NCI-H69 (cell line): ENCODE measurements at regions not wholly inside any gene's neighbourhood (a gene's known extent, or its start where the extent isn't known, plus 50 kb on each side); places are given as distances from the start of the nearest gene placed in this dataset.

ENCODE experiments used
- DNase-seq: peaks from one replicate; lab custom pipeline; 2025; lab: John Stamatoyannopoulos, UW

DNA sequence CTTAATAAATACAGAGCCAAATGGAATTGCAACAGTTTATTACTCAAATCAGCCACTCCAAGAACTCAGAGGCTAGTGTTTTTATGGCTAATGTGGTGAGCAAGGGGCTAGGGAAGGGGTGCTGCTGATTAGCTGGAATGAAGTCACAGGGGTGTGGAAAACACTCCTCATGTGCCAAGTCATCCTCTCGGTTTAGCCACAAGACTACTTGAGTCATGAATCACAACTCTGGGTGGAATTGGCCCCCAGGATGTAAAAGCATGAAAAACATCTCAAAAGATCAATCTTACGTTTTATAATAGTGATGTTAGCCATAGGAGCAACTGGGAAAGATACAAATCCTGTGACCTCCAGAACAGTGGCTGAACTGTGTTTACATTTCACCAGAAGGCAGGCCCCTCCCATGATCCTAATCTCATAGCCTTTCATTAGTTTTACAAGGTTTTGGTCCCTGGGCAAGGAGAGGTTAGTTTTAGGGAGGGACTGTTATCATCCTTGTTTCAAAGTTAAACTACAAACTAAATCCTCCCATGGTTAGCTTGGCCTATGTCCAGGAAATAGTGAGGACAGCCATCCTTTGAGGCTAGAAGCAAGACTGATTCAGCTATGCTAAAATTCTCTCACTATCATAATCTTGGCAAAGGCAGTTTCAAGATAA lies 2020.1 kb upstream of the PCDH20 start:
- no peak for DNase-seq

DNA sequence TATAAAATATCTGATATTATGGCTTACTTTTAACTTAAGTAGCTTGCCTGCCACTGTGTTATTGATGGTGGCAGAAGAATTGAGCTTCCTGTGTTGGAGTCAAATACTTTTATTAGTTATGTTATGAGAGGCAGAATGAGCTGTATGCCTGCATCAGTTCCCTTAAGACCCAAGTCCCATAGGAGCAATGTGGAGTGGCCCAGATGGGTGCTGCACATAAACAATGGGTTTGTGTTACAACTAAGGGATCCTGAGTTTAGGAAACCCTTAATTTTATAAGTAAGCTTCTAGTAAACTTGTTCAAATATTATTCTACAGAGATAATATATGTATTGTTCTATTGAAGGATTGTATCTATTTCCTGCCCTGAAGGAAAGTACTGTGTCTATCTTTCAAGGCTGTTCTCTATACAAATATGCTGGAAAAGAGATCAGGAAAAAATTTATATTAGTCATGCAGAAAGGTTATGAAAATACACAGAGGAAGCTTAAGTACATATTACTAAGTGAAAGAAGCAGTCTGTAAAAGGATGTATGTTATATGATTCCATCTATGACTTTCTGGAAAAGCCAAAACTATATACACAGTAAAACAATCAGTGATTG lies 2018.0 kb upstream of the PCDH20 start:
- DNase-seq: peak; percentile 88

DNA sequence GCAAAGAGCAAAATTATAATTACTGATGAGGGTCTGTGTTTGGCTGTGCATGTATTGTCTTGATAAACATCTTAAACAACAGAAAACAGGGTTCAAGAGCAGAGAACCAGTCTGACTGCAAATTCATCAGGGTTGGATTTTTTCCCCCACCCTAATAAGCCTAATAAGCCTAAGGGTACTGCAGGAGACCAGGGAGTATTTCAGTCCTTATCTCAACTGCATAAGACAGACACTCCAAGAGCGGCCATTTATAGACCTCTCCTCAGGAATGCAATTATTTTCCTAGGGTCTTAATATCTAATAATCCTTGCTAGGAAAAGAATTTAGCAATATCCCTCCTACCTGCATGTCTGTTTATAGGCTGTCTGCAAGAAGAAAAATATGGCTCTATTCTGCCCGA lies 2011.5 kb upstream of the PCDH20 start:
- no peak for DNase-seq

DNA sequence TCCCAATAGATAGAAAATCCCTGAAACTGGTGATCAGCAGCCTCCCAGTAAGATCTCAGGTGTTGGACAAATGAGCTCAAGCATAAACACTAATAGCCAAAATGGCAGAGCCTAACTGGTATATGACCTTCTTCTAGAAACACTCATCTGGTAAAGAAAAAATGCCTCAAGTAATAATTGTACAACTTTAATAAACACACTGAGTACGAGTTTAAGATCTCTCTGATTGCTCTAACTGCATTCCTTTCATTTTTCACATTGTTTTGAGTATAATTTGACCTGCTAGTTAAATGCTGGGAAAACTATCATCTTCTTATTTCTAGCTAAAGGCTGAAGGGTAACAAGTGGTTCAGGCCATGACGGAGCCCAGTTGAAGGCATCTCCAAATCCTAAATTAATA lies 2009.5 kb upstream of the PCDH20 start:
- no peak for DNase-seq

DNA sequence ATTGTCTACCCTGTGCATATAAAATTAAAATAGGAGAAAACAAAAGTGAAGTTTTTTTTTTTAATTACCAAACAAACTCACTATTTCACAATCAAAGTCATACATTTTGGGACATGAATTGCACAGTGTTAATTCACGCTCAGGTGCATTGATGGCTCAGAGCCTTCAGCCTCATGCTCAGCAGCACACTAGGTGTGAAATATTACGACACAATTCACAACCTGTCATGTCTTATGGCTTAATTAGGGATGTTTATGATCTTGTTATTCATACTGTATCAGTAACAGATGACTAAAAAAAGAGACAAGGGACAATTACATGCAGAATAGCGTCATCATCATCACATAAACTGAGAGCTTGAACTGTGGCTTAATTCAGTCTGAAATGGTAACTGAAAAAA lies 2005.5 kb upstream of the PCDH20 start:
- peak; percentile 33 for DNase-seq

DNA sequence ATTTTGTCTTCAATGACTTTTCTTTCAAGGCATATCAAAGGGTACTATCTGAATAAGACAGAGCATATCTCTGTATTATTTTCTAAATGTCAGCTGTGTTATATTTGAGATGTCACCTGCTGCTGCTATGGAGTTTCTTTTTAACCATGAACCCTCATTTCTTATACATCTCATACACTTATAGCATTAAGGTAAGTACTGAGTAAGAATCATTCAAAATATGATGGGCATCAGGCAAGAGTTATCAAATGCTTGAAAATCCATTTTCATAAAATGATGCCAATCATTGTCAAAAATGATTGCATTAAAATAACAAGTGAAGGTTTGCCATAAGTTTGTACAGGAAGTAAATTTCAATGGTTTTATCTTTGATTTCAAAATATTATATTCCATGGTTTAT lies 2005.0 kb upstream of the PCDH20 start:
- no peak for DNase-seq

DNA sequence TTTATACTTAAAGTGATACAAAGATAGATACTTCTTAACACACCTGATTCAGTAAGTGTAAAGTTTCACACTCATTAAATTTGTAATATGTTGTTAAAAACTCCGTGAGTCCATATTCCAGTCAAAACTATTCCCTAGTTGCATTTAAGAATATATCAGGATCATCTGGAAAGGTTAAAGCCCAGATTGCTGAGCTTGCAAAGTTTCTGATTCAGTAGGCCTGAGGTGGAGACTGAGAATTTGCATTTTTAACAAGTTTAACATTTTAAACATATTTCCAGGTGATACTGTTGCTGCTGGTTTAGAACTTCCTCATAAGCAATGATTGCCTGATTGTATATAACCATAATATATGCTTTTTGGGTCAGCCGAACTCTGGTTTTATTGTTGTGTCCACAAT lies 1998.6 kb upstream of the PCDH20 start:
- no peak for DNase-seq

DNA sequence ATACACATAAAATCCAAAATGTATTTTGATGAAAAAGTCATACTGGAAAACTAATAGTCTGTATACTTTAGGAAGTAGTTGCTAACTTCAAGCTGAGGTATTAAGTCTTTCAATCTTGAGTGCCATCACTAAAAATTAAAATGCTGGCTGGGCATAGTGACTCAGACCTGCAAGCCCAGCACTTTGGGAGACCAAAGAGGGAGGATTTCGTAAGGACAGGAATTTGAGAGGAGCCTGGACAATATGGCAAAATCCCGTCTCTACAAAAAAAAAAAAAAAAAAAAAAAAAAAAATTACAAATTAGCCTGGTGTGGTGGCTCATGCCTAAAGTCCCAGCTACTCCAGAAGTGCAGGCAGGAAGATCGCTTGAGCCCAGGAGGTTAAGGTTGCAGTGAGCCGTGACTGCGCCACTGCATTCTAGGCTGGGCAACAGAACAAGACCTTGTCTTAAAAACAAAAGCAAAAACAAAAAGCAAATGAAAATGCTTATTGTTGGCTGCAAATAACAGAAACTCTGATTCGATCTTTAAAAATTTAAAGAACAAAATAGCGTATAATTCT lies 1994.2 kb upstream of the PCDH20 start:
- DNase-seq: peak; percentile 24

DNA sequence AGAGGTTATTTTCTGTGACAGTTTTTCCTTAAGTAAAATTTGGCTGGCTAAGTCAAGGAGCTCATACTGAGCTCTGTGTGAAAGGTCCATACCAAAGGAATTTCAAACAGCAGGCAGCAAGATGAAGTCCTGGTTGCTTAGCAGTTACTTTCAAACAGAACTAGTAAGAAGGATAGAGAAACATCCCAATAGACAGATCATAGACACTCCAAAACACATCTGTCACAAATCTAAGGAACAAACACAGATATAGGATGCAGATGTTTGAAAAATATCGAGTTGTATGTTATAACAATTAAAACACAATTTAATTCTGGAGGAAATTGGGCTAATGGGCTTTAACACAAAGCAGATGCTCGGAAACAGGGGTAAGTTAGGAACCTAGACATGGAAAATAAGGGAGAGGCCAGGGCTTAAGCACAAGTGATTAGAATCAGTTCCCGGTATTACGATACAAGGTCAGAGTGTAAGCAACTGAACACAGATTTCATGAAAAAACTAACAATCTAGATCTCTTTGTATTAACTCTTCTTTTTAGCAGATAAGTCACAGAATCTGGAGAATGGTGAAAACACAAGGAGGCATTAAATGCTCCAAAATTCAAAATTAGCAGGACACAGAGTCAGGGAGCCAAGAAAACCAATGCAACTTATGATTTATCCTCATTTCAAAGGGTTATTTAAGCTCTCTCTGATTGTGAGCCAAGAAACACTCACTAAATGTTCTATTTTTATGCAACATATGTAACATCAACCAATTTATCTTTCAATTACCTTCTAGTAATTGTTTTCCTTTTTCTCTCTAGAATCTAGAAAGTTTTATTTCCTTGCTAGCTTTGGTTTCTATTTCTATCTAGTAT lies 1992.9 kb upstream of the PCDH20 start:
- peak; percentile 37 for DNase-seq

DNA sequence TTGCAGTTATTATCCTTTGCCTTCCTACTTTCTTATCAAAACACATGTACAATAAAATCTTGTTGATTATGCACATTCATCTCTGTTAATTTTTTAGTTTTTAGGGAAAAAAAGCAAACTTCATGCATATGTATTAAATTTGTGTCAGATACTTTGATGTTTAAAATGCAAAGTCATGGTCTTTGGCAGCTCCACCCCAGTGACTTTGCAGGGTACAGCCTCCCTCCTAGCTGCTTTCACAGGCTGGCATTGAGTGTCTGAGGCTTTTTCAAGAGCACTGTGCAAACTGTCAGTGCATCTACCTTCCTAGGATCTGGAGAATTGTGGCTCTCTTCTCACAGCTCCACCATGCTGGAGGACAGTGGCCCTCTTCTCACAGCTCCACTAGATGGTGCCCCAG lies 1988.1 kb upstream of the PCDH20 start:
- no peak for DNase-seq

DNA sequence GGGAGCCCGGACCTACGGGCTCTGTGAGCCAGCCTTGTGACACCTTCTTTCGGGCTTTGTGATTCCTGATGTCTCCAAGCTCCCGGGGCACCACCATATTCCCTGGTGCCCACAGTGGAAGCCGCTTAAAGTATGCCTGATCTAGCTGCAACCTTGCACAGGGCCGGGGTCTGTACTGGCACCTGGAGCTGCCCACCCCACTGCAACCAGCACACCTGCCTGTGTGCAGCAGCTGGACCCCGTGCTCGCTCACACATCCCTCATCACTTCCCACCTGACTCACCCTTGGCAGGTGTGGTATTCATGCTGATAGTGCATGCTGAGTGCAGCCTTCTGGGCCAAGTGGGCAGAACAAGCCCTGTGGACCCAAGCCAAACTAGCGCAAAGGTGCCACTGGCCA lies 1981.1 kb upstream of the PCDH20 start:
- DNase-seq: peak; percentile 52

DNA sequence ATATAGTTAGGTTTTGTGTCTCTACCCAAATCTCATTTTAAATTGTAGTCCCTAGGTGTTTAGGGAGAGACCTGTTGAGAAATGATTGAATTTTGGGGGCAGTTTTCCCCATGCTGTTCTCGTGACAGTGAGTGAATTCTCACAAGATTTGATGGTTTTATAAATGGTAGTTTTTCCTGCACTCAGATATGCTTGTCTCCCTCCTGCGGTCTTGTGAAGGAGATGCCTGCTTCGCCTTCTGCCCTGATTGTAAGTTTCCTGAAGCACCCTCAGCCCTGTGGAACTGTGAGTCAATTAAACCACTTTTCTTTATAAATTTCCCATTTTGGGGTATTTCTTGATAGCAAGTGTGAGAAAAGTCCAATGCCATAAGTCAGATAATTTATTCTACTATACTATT lies 1977.5 kb upstream of the PCDH20 start:
- DNase-seq: no peak

DNA sequence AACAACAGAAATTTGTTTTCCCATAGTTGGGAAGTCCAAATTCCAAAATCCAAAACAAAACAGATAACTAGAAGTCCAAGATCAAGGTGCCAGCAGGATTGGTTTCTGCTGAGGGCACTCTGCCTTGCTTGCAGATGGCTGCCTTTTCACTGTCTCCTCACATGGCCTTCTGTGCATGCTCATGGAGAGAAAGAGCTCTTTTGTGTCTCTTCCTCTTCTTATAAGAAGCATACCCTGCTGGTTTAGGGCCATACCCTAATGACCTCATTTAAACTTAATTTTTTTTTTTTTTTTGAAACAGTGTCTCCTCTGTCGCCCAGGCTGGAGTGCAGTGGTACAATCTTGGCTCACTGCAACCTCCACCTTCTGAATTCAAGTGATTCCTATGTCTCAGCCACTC lies 1974.1 kb upstream of the PCDH20 start:
- DNase-seq: no peak

DNA sequence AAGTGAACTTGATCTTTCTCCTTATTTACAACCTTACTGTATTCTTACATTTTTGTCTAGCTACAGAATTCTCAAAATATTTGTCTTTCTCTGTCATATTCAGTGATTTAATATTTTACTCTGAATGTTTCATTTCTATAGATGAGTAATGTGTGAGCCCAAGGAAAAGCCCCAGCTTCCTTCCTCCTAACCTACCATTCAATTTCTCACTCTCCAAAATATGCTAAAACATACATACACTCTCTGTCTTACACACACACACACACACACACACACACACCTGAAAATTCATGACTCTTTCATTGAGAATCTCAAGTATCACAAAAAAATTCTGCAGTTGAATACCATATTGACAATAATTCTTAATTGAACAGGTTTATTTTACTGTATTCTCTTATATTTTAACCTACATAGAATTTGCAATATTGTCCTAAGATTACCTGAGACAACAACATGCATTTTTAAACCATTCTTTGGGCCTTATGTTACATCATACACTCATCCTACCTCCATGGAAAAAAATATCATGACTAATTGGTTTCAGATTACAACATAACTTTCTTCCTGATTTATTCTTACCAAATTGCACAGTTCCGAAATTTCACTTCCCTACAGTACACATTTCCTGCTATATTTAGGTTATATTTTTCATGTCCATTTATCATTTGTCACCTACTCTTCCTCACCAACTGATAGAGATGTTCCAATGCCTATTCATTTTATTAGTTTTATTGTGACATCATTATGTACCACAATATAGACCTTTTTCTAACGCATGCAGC lies 1965.6 kb upstream of the PCDH20 start:
- no peak for DNase-seq

DNA sequence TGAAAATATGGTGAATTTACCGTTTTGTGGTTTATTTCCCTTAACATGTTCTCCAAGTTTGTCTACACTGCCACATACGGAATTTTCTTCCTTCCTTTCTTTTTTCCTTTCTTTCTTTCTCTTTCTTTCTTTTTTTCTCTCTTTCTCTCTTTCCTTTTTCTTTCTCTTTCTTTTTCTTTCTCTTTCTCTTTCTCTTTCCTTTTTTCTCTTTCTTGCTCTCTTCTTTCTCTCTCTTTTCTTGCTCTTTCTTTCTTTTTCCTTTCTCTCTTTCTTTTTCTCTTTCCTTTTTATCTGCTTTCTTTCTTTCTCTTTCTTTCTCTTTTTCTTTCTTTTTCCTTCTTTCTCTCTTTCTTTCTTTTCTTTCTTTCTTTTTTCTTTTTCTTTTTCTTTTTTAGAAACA lies 1962.3 kb upstream of the PCDH20 start:
- DNase-seq: no peak

DNA sequence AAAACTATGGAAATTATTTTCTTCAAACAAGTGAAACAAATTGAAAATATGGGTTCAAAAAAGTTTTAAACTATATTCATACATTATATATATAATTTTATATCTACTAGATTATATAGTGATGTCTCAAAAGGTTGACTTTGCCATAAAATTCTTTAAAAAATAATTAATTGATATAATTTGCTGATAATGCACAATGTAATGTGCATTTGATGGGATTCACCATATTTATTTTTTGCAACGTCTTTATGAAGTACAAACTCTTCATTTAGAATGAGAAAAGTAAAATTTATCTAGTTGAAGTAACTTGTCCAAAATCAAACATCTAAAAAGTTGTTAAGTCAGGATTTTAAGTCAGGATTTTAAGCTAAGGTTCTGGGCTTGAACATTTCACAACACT lies 1954.5 kb upstream of the PCDH20 start:
- no peak for DNase-seq

DNA sequence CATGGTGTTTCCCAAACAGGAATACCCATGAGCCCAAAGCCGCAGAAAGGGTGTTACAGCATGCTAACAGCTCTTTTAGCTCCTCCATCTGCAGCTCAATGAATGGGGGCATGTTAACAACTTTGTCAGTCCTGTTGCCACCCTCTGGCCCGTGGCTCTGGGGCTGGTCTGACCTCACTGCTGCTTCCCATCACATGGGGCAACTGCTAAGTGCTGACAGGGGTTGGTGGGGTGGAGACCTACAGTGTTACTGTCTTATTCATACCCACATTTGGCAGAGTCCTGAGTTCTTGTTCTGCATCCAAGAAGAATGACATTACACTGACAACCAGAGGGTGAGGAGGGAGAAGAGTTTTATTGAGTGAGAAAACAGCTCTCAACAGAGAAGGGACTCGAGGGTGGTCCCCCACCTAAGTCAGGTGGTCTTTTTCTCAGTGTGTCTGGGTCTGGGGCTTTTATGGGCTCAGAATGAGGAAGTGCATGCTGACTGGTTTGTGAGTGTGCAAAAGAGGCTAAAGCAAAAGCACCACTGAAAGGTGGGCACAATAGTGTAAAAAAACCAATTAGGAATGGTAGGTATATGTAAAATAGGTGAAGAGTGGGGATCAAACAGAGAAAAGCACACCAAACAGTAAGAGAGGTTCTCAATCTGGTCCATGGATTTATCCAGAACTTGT lies 1952.0 kb upstream of the PCDH20 start:
- DNase-seq: no peak

DNA sequence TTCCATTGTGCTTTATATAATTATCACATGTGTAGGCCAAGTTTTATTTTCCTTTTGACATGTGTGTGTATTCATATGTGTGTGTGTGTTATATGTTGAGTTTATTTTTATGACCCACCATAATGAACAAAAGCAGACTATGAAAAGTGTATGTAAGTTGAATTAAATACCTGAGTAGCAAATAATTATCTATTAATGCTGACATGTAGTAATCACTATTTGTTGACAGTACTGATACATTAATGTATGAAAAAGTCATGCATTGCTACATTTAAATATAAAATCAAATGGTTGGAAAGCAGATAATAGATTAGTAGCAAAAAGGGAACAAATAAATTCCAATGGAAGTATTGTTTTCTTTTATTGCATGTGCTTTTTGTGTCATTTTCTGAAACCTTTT lies 1948.5 kb upstream of the PCDH20 start:
- DNase-seq: no peak

DNA sequence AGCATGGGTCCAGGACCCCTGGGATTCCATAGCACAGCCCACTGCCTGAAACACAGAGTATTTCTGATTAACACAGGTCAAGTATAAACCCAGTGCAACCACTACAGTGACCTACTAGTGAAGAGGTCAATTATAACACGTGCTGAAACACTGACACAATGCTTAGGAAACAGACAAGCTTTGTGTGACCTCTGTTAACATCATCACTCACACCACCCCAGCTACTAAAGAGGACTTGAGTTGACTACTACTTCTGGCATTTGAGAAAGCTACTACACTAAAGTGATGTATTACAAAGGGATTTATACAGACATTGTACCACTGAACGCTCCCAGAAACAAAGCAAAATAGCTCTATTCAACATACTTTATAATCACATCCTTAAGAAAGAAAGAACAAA lies 1935.9 kb upstream of the PCDH20 start:
- DNase-seq: no peak

DNA sequence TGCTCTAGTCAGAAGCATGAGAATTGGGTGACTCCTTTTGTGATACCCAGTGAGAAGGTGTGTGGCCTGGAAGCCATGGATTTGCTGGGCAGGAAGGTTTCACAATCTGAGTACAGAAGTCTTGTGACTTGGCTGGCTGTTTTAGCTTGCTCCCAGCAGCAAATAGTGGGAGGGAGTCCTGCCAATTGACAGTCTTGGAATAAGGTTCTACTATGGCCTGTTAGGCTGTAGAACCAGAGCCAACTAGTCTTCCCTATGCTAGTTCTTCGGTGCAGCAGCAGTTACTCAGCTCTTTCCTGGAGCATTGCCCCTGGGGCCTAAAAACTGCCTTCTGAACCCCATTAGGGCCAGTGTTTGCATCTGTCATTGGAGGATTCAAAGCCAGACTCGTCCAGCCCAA lies 1935.4 kb upstream of the PCDH20 start:
- no peak for DNase-seq

DNA sequence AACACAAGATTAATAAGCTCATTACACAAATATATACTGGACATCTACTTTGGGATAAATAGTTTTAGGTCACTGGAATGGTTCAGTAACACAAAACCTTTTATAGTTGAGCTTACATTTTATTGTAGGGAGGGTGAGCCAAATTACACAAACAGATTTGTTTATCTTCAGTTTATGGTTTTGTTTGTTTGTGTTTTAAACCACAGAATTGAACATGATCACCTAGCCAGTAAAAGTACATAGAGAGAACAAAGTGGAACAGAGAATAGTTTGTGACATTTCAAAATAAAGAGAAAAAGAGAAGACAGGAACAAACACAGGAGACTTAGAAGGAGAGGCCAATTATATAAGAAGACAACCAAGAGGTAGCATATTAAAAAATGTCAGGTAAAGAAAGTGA lies 1930.2 kb upstream of the PCDH20 start:
- DNase-seq: no peak

DNA sequence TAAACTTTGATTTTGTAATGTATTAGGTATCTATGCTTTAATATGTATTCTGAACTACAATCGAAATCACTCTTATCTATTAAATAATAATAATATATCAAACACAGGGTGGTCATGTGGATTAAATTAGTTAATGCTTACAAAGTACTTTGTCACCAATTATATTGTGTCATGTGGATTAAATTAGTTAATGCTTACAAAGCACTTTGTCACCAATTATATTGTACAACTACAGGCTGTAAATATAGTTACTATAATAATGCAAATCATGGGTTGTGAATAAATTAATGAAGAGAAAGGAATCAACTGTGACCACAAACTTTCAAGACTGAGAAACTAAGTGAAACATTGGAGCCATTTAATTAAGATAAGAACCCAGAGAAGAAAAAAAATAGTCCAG lies 1929.1 kb upstream of the PCDH20 start:
- no peak for DNase-seq
